ENCODE measurements at regions not wholly inside any gene's neighbourhood (a gene's known extent, or its start where the extent isn't known, plus 50 kb on each side); places are given as distances from the start of the nearest gene placed in this dataset.
A peak's percentile ranks its signal among the peaks of the same experiment; 100 is the strongest.
"Not testable (repeated sequence)": the region's sequence is repeated elsewhere in the genome, so short reads cannot be mapped to it uniquely, and the experiment has no call there.

GRCh38 chr4:72901553-72901952, 168.0 kb downstream of the COX18 start:
- WGBS: 76% methylated on average over 2 of the region's 2 CpGs
- no peak overlapping the region for H3K27ac ChIP-seq (ENCODE audit: low read depth, low read length)
- no peaks in the 10 kb centered on the region for H3K9me3 ChIP-seq (ENCODE audit: insufficient read depth, low read depth, low read length)
- no peaks in the 10 kb centered on the region for H3K27me3 ChIP-seq (ENCODE audit: insufficient read depth, low read length)
- no peak overlapping the region for H3K4me3 ChIP-seq (ENCODE audit: low read length)
- no peak overlapping the region for H3K9ac ChIP-seq (ENCODE audit: low read depth, low read length)
- H3K36me3 ChIP-seq (ENCODE audit: insufficient read depth, low read length): no peaks in the 10 kb centered on the region
- H3K4me1 ChIP-seq (ENCODE audit: insufficient read depth, low read length): peaks cover 15% of the 10 kb centered on the region; the same call in 1 of the 2 replicates

DNA sequence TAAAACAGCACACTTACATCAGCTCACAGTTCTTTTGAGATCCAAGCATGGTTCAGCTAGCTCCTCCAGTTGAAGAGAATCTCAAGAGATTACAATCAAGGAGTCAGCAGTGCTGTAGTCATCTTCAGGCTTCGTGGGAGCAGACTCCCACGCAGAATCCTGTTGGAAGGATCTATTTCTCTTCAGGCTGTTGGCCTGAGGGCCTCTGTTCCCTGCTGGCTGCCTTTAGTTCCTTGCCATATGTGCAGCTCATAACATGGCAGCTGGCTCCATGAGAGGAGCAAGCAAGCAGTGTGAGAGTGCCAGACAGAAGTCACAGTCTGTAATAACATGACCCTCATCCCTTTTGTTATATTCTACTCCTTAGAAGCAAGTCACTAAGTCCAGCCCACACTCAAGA, 168.6 kb downstream of the COX18 start:
- H3K27ac ChIP-seq (ENCODE audit: low read depth, low read length): no peak overlapping the region
- no peaks in the 10 kb centered on the region for H3K36me3 ChIP-seq (ENCODE audit: insufficient read depth, low read length)
- no peak overlapping the region for H3K4me3 ChIP-seq (ENCODE audit: low read length)
- peaks cover 15% of the 10 kb centered on the region; the same call in 1 of the 2 replicates for H3K4me1 ChIP-seq (ENCODE audit: insufficient read depth, low read length)
- H3K9ac ChIP-seq (ENCODE audit: low read depth, low read length): no peak overlapping the region
- H3K27me3 ChIP-seq (ENCODE audit: insufficient read depth, low read length): no peaks in the 10 kb centered on the region
- WGBS: 85% methylated on average over 2 of the region's 2 CpGs
- no peaks in the 10 kb centered on the region for H3K9me3 ChIP-seq (ENCODE audit: insufficient read depth, low read depth, low read length)

- H3K9ac ChIP-seq (ENCODE audit: low read depth, low read length): 0 out of 2 replicates have a peak overlapping the region, but pooled peaks have one; percentile 34
- H3K9me3 ChIP-seq (ENCODE audit: insufficient read depth, low read depth, low read length): no peaks in the 10 kb centered on the region
- no peaks in the 10 kb centered on the region for H3K27me3 ChIP-seq (ENCODE audit: insufficient read depth, low read length)
- H3K27ac ChIP-seq (ENCODE audit: low read depth, low read length): no peak overlapping the region
- no peak overlapping the region for H3K4me3 ChIP-seq (ENCODE audit: low read length)
- peaks cover 26% of the 10 kb centered on the region for H3K4me1 ChIP-seq (ENCODE audit: insufficient read depth, low read length)
- WGBS: 90% methylated on average over 3 of the region's 3 CpGs
- no peaks in the 10 kb centered on the region for H3K36me3 ChIP-seq (ENCODE audit: insufficient read depth, low read length)
Measured at GRCh38 chr4:72899621-72900020, 169.9 kb downstream of the COX18 start.

GRCh38 chr4:72899214-72899613, 170.3 kb downstream of the COX18 start:
- Histone ChIP-seq H3K4me3 (ENCODE audit: low read length) (no peak overlapping the region), H3K9me3 (ENCODE audit: insufficient read depth, low read depth, low read length) (no peaks in the 10 kb centered on the region), H3K4me1 (ENCODE audit: insufficient read depth, low read length) (peaks cover 30% of the 10 kb centered on the region), H3K36me3 (ENCODE audit: insufficient read depth, low read length) (no peaks in the 10 kb centered on the region), H3K9ac (ENCODE audit: low read depth, low read length) (0 out of 2 replicates have a peak overlapping the region, but pooled peaks have one; percentile 34), H3K27ac (ENCODE audit: low read depth, low read length) (no peak overlapping the region), H3K27me3 (ENCODE audit: insufficient read depth, low read length) (no peaks in the 10 kb centered on the region)
- WGBS: 95% methylated on average over 6 of the region's 6 CpGs

- Histone ChIP-seq H3K36me3 (ENCODE audit: insufficient read depth, low read length) (no peaks in the 10 kb centered on the region), H3K9me3 (ENCODE audit: insufficient read depth, low read depth, low read length) (no peaks in the 10 kb centered on the region), H3K27me3 (ENCODE audit: insufficient read depth, low read length) (no peaks in the 10 kb centered on the region), H3K4me1 (ENCODE audit: insufficient read depth, low read length) (peaks cover 41% of the 10 kb centered on the region), H3K9ac (ENCODE audit: low read depth, low read length) (no peak overlapping the region), H3K27ac (ENCODE audit: low read depth, low read length) (no peak overlapping the region), H3K4me3 (ENCODE audit: low read length) (no peak overlapping the region)
- 96% methylated on average over 3 of the region's 3 CpGs for WGBS
Measured at GRCh38 chr4:72896515-72896914, 173.0 kb downstream of the COX18 start.

DNA sequence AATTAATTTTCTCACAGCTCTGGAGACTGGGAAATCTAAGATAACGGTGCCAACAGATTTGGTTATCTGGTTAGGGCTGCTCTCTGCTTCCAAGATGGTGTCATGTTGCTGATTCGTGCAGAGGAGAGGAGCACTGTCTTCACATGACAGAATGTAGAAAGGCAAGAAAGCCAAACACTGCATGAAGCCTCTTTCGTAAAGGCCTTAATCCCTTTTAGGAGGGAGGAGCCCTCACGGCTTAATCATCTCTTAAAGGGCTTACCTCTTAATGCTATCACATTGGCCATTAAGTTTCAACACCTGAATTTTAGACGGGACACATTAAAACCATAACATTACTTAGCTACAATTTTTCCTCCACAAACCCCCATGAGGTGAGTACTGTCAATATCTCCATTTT, 174.1 kb downstream of the COX18 start:
- Histone ChIP-seq H3K27ac (ENCODE audit: low read depth, low read length) (no peak overlapping the region), H3K4me1 (ENCODE audit: insufficient read depth, low read length) (peaks cover 40% of the 10 kb centered on the region), H3K9me3 (ENCODE audit: insufficient read depth, low read depth, low read length) (no peaks in the 10 kb centered on the region), H3K9ac (ENCODE audit: low read depth, low read length) (no peak overlapping the region), H3K36me3 (ENCODE audit: insufficient read depth, low read length) (no peaks in the 10 kb centered on the region), H3K4me3 (ENCODE audit: low read length) (no peak overlapping the region), H3K27me3 (ENCODE audit: insufficient read depth, low read length) (no peaks in the 10 kb centered on the region)
- WGBS: 48% methylated on average over 5 of the region's 5 CpGs

DNA sequence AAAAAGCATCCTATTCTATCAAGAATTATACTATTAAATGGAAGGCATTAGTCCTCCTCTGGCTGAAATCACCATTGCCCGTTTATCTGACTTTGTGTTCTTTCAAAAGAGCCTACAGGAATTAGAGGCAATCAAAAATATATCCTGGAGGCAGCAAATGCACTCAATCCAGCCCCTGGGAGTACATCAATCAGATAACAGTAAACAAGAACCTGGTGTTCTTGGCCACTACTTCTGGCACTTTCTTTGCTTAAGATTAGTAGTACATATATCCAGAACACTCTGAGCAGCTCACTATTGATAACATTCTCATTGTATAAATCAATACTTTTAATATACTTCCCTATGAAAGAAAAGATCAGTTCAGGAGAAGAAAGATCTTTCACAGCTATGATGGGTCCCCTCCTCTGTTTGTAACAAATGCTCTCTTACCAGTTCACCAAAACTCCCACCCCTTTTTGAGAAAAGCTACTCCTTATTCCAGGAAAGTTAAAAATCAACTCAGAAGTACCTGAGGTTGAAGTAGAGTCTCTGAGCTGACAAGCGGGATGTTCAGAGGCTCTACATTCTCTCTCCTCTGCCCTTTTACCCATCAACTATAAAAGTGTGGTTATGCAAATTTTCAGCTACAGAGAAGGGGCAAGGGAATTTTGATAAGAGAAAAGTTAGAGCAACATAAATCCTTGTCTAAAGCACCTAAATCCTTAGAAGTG, 176.0 kb downstream of the COX18 start:
- H3K27ac ChIP-seq (ENCODE audit: low read depth, low read length): no peak overlapping the region
- H3K9me3 ChIP-seq (ENCODE audit: insufficient read depth, low read depth, low read length): no peaks in the 10 kb centered on the region
- H3K36me3 ChIP-seq (ENCODE audit: insufficient read depth, low read length): no peaks in the 10 kb centered on the region
- H3K4me3 ChIP-seq (ENCODE audit: low read length): no peak overlapping the region
- WGBS: 91% methylated on average over 1 of the region's 2 CpGs
- H3K9ac ChIP-seq (ENCODE audit: low read depth, low read length): no peak overlapping the region
- H3K27me3 ChIP-seq (ENCODE audit: insufficient read depth, low read length): no peaks in the 10 kb centered on the region
- H3K4me1 ChIP-seq (ENCODE audit: insufficient read depth, low read length): peaks cover 26% of the 10 kb centered on the region

DNA sequence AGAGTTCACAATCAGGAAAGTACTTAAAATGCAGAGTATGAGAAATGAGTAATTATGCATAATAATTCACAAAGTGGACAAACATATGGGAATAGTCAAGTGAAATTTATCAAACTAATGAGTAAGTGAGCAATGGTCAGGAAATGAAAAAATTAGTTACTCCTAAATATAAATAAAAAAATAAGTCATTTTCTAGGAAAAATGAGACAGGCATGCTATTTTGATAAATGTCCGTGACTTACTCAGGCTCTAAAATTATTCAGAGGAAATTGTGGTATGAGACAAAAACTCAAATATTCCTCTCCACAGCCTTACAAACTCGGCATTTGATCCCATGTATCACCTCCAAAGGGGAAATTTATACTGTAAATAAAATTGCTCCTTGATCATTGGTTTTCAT, 181.2 kb downstream of the COX18 start:
- Histone ChIP-seq H3K9ac (ENCODE audit: low read depth, low read length) (no peak overlapping the region), H3K36me3 (ENCODE audit: insufficient read depth, low read length) (no peaks in the 10 kb centered on the region), H3K4me3 (ENCODE audit: low read length) (no peak overlapping the region), H3K27ac (ENCODE audit: low read depth, low read length) (no peak overlapping the region), H3K9me3 (ENCODE audit: insufficient read depth, low read depth, low read length) (peaks cover 6% of the 10 kb centered on the region; the same call in 1 of the 2 replicates), H3K27me3 (ENCODE audit: insufficient read depth, low read length) (no peaks in the 10 kb centered on the region), H3K4me1 (ENCODE audit: insufficient read depth, low read length) (peaks cover 7% of the 10 kb centered on the region)
- 100% methylated on average over 1 of the region's 2 CpGs for WGBS

- no peak overlapping the region for H3K9ac ChIP-seq (ENCODE audit: low read depth, low read length)
- no peak overlapping the region for H3K4me3 ChIP-seq (ENCODE audit: low read length)
- H3K27me3 ChIP-seq (ENCODE audit: insufficient read depth, low read length): no peaks in the 10 kb centered on the region
- no peaks in the 10 kb centered on the region for H3K36me3 ChIP-seq (ENCODE audit: insufficient read depth, low read length)
- 43% methylated on average over 4 of the region's 4 CpGs for WGBS
- H3K4me1 ChIP-seq (ENCODE audit: insufficient read depth, low read length): peaks cover 5% of the 10 kb centered on the region; the same call in 1 of the 2 replicates
- no peak overlapping the region for H3K27ac ChIP-seq (ENCODE audit: low read depth, low read length)
- peaks cover 6% of the 10 kb centered on the region; the same call in 1 of the 2 replicates for H3K9me3 ChIP-seq (ENCODE audit: insufficient read depth, low read depth, low read length)
Measured at GRCh38 chr4:72887152-72887551, 182.4 kb downstream of the COX18 start.

GRCh38 chr4:72886602-72887001, 182.9 kb downstream of the COX18 start:
- Histone ChIP-seq H3K9ac (ENCODE audit: low read depth, low read length) (no peak overlapping the region), H3K27ac (ENCODE audit: low read depth, low read length) (no peak overlapping the region), H3K27me3 (ENCODE audit: insufficient read depth, low read length) (no peaks in the 10 kb centered on the region), H3K36me3 (ENCODE audit: insufficient read depth, low read length) (no peaks in the 10 kb centered on the region), H3K9me3 (ENCODE audit: insufficient read depth, low read depth, low read length) (peaks cover 6% of the 10 kb centered on the region; the same call in 1 of the 2 replicates), H3K4me3 (ENCODE audit: low read length) (no peak overlapping the region), H3K4me1 (ENCODE audit: insufficient read depth, low read length) (peaks cover 5% of the 10 kb centered on the region; the same call in 1 of the 2 replicates)
- WGBS: 100% methylated on average over 1 of the region's 1 CpG

DNA sequence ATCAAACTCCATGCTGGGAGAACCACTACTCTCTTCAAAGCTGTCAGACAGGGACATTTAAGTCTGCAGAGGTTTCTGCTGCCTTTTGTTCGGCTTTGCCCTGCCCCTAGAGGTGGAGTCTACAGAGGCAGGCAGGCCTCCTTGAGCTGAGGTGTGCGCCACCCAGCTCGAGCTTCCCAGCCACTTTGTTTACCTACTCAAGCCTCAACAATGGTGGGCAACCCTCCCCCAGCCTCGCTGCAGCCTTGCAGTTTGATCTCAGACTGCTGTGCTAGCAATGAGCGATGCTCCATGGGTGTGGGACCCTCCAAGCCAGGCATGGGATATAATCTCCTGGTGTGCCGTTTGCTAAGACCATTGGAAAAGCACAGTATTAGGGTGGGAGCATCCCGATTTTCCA, 185.3 kb downstream of the COX18 start:
- not testable (repeated sequence) for H3K4me3 ChIP-seq (ENCODE audit: low read length); H3K9ac ChIP-seq (ENCODE audit: low read depth, low read length); H3K9me3 ChIP-seq (ENCODE audit: insufficient read depth, low read depth, low read length); H3K36me3 ChIP-seq (ENCODE audit: insufficient read depth, low read length); H3K27ac ChIP-seq (ENCODE audit: low read depth, low read length); H3K4me1 ChIP-seq (ENCODE audit: insufficient read depth, low read length); H3K27me3 ChIP-seq (ENCODE audit: insufficient read depth, low read length)
- WGBS: 92% methylated on average over 7 of the region's 7 CpGs
